Memory B cell (primary cell): ENCODE measurements at regions not wholly inside any gene's neighbourhood (a gene's known extent, or its start where the extent isn't known, plus 50 kb on each side); places are given as distances from the start of the nearest gene placed in this dataset.

ENCODE experiments used
- ATAC-seq: fragments of 150-1000 bp; cut with Tn5 transposase; 2 replicates; pipeline ENCODE4 v1.10.0; 2021; ENCODE audit warnings: low read depth, mild to moderate bottlenecking, moderate library complexity
- DNase-seq, 2 donors: peaks; one replicate each; pipeline ENCODE4 v3.0.0; 2022; ENCODE audit warnings: low spot score in 2 of 2
- H3K27ac Mint-ChIP-seq: one replicate; pipeline ENCODE4 v1.8.0; 2022; ENCODE audit warnings: mild to moderate bottlenecking, moderate library complexity, mixed read lengths
- H3K27me3 Mint-ChIP-seq: one replicate; pipeline ENCODE4 v1.8.0; 2022; ENCODE audit warnings: mixed read lengths
- H3K36me3 Mint-ChIP-seq: one replicate; pipeline ENCODE4 v1.8.0; 2022; ENCODE audit warnings: mild to moderate bottlenecking, mixed read lengths
- H3K4me1 Mint-ChIP-seq: one replicate; pipeline ENCODE4 v1.8.0; 2022; ENCODE audit warnings: mixed read lengths
- H3K4me3 Mint-ChIP-seq: one replicate; pipeline ENCODE4 v1.8.0; 2022; ENCODE audit warnings: mild to moderate bottlenecking, moderate library complexity, mixed read lengths
- H3K9me3 Mint-ChIP-seq: one replicate; pipeline ENCODE4 v1.8.0; 2022; ENCODE audit warnings: mixed read lengths

GRCh38 chr20:51093240-51093763, 70.4 kb upstream of the KCNG1 start:
- ATAC-seq (no peak), DNase-seq (no peak)
- Mint-ChIP-seq H3K27ac (no peak overlapping the region), H3K36me3 (no peaks in the 10 kb centered on the region), H3K4me1 (peaks cover 13% of the 10 kb centered on the region), H3K9me3 (no peaks in the 10 kb centered on the region), H3K27me3 (peaks cover 18% of the 10 kb centered on the region), H3K4me3 (no peak overlapping the region)

- Mint-ChIP-seq H3K27ac (no peak overlapping the region), H3K4me3 (peak overlapping the region; percentile 16), H3K36me3 (no peaks in the 10 kb centered on the region), H3K4me1 (peaks cover 9% of the 10 kb centered on the region), H3K27me3 (peaks cover 21% of the 10 kb centered on the region), H3K9me3 (no peaks in the 10 kb centered on the region)
- ATAC-seq, result no peak
- DNase-seq, result no peak
Measured at GRCh38 chr20:51092338-51092737, 69.4 kb upstream of the KCNG1 start.

GRCh38 chr20:51091406-51092195, 68.7 kb upstream of the KCNG1 start:
- Mint-ChIP-seq H3K27ac (no peak overlapping the region), H3K9me3 (no peaks in the 10 kb centered on the region), H3K36me3 (no peaks in the 10 kb centered on the region), H3K4me1 (peaks cover 9% of the 10 kb centered on the region), H3K4me3 (peak overlapping the region; percentile 47), H3K27me3 (peaks cover 22% of the 10 kb centered on the region)
- DNase-seq, result no peak
- ATAC-seq, result no peak

GRCh38 chr20:51089840-51090239, 66.9 kb upstream of the KCNG1 start:
- Mint-ChIP-seq H3K36me3 (no peaks in the 10 kb centered on the region), H3K4me3 (no peak overlapping the region), H3K27ac (no peak overlapping the region), H3K9me3 (no peaks in the 10 kb centered on the region), H3K4me1 (peaks cover 9% of the 10 kb centered on the region), H3K27me3 (peaks cover 17% of the 10 kb centered on the region)
- no peak for DNase-seq
- ATAC-seq, result no peak

GRCh38 chr20:51089272-51089781, 66.4 kb upstream of the KCNG1 start:
- no peak for DNase-seq
- Mint-ChIP-seq H3K36me3 (no peaks in the 10 kb centered on the region), H3K9me3 (no peaks in the 10 kb centered on the region), H3K4me3 (no peak overlapping the region), H3K4me1 (peaks cover 12% of the 10 kb centered on the region), H3K27me3 (peaks cover 17% of the 10 kb centered on the region), H3K27ac (no peak overlapping the region)
- no peak for ATAC-seq

GRCh38 chr20:51087266-51087665, 64.4 kb upstream of the KCNG1 start:
- Mint-ChIP-seq H3K4me3 (no peak overlapping the region), H3K27ac (no peak overlapping the region), H3K27me3 (peaks cover 24% of the 10 kb centered on the region), H3K9me3 (no peaks in the 10 kb centered on the region), H3K4me1 (peaks cover 12% of the 10 kb centered on the region), H3K36me3 (no peaks in the 10 kb centered on the region)
- ATAC-seq (no peak), DNase-seq (no peak)

GRCh38 chr20:51085769-51086168, 62.9 kb upstream of the KCNG1 start:
- peaks cover 6% of the 10 kb centered on the region for H3K4me1 Mint-ChIP-seq
- no peaks in the 10 kb centered on the region for H3K36me3 Mint-ChIP-seq
- H3K9me3 Mint-ChIP-seq, result no peaks in the 10 kb centered on the region
- no peak for DNase-seq
- no peak overlapping the region for H3K4me3 Mint-ChIP-seq
- H3K27me3 Mint-ChIP-seq, result peaks cover 14% of the 10 kb centered on the region
- no peak overlapping the region for H3K27ac Mint-ChIP-seq
- ATAC-seq, result no peak

- no peak for ATAC-seq
- H3K27me3 Mint-ChIP-seq, result peaks cover 13% of the 10 kb centered on the region
- H3K27ac Mint-ChIP-seq, result no peak overlapping the region
- no peaks in the 10 kb centered on the region for H3K9me3 Mint-ChIP-seq
- no peak for DNase-seq
- H3K4me1 Mint-ChIP-seq, result peaks cover 6% of the 10 kb centered on the region
- no peak overlapping the region for H3K4me3 Mint-ChIP-seq
- H3K36me3 Mint-ChIP-seq, result no peaks in the 10 kb centered on the region
Measured at GRCh38 chr20:51084593-51085377, 61.9 kb upstream of the KCNG1 start.

- Mint-ChIP-seq H3K9me3 (peaks cover 1% of the 10 kb centered on the region), H3K4me3 (no peak overlapping the region), H3K27ac (no peak overlapping the region), H3K4me1 (peaks cover 6% of the 10 kb centered on the region), H3K36me3 (peaks cover 2% of the 10 kb centered on the region), H3K27me3 (peaks cover 16% of the 10 kb centered on the region)
- ATAC-seq (no peak), DNase-seq (no peak)
Measured at GRCh38 chr20:51083447-51083846, 60.5 kb upstream of the KCNG1 start.

DNA sequence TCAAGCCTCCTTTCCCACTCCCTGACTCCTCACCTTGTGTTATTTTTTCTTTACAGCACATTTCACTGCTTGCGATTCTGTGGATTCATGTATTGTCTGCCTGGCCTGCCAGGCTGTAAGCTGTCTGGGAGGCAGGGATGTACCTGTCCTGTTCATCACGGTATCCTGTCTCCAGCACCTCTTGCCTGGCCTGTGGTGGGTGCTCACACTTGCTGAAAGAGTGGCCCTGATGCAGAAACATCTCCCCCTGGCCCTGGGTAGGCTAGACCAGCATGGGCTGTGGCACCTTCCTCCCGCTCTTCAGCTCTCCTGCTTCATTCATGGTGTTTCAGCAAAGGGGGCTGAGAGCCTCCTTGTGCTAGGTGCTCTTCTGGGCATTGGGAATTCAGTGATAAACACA, 60.1 kb upstream of the KCNG1 start:
- no peak overlapping the region for H3K4me3 Mint-ChIP-seq
- peaks cover 16% of the 10 kb centered on the region for H3K27me3 Mint-ChIP-seq
- H3K4me1 Mint-ChIP-seq, result peaks cover 6% of the 10 kb centered on the region
- DNase-seq (no peak), ATAC-seq (no peak)
- no peak overlapping the region for H3K27ac Mint-ChIP-seq
- peaks cover 1% of the 10 kb centered on the region for H3K9me3 Mint-ChIP-seq
- peaks cover 2% of the 10 kb centered on the region for H3K36me3 Mint-ChIP-seq

- ATAC-seq (no peak), DNase-seq (no peak)
- Mint-ChIP-seq H3K36me3 (peaks cover 2% of the 10 kb centered on the region), H3K27me3 (peaks cover 19% of the 10 kb centered on the region), H3K4me1 (peaks cover 6% of the 10 kb centered on the region), H3K9me3 (peaks cover 1% of the 10 kb centered on the region), H3K4me3 (no peak overlapping the region), H3K27ac (no peak overlapping the region)
Measured at GRCh38 chr20:51080516-51080915, 57.6 kb upstream of the KCNG1 start.

DNA sequence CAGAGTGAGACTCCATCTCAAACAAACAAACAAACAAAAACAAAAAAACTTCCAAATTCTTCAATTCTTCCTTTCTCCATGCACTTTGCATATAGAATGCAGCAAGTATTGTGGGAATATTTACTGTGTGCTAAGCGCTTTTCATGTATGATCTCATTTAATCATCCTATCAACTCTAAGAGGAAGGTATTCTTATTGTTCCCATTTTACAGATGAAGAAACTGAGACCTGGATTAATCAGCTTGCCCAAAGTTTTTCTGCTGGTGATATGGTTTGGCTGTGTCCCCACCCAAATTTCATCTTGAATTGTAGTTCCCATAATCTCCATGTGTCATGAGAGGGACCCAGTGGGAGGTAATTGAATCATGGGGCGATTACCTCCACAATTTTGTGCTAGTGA, 56.6 kb upstream of the KCNG1 start:
- peaks cover 25% of the 10 kb centered on the region for H3K27me3 Mint-ChIP-seq
- no peak overlapping the region for H3K4me3 Mint-ChIP-seq
- H3K9me3 Mint-ChIP-seq, result peaks cover 1% of the 10 kb centered on the region
- H3K36me3 Mint-ChIP-seq, result peaks cover 2% of the 10 kb centered on the region
- H3K4me1 Mint-ChIP-seq, result peaks cover 4% of the 10 kb centered on the region
- no peak for DNase-seq
- H3K27ac Mint-ChIP-seq, result no peak overlapping the region
- ATAC-seq, result no peak

DNA sequence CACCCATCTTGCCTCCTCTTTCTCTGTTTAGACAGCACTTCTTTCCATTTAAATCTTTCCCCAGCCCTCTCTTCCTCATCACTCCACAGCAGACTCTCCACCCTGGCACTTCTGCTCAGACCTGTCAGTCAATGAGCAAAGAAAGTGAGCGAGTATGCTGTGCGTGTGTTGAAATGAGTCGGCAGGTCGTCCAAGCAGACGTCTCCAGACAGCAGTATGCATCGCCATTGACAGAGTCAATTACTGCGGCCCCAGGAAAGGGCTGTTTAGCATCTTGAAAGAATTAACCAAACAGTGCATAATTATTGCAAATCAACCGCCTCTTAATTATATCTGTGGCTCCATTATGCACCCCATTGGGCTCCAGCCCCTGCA, 54.8 kb upstream of the KCNG1 start:
- Mint-ChIP-seq H3K4me1 (no peaks in the 10 kb centered on the region), H3K27ac (no peak overlapping the region), H3K36me3 (peaks cover 2% of the 10 kb centered on the region), H3K27me3 (peaks cover 23% of the 10 kb centered on the region), H3K4me3 (no peak overlapping the region), H3K9me3 (peaks cover 3% of the 10 kb centered on the region)
- no peak for DNase-seq
- ATAC-seq, result no peak
